Mesodermal cell (in vitro differentiated cells): ENCODE measurements at regions not wholly inside any gene's neighbourhood (a gene's known extent, or its start where the extent isn't known, plus 50 kb on each side); places are given as distances from the start of the nearest gene placed in this dataset.

Source experiments
- H3K27ac ChIP-seq: 2 replicates; pipeline ENCODE4 v1.7.0; 2013; ENCODE audit warnings: mild to moderate bottlenecking, low read depth, low read length, moderate library complexity; ENCODE audit not compliant: severe bottlenecking
- H3K36me3 ChIP-seq: 2 replicates; pipeline ENCODE4 v1.7.1; 2013; ENCODE audit warnings: mild to moderate bottlenecking, low read length, moderate library complexity; ENCODE audit not compliant: control insufficient read depth, insufficient read depth
- H3K4me1 ChIP-seq: one replicate; pipeline ENCODE4 v1.7.1; 2013; ENCODE audit warnings: mild to moderate bottlenecking, low read length; ENCODE audit not compliant: insufficient read depth, control insufficient read depth, poor library complexity, severe bottlenecking
- H3K4me3 ChIP-seq: 2 replicates; pipeline ENCODE4 v1.7.0; 2013; ENCODE audit warnings: low read length, control low read depth, mild to moderate bottlenecking; ENCODE audit not compliant: insufficient read depth, poor library complexity, severe bottlenecking; ENCODE audit errors: extremely low read depth
- H3K9me3 ChIP-seq: 2 replicates; pipeline ENCODE4 v1.7.1; 2013; ENCODE audit warnings: mild to moderate bottlenecking, low read length, moderate library complexity; ENCODE audit not compliant: control insufficient read depth
- WGBS, 2 experiments: methylation state at CpG; one replicate each; pipeline ENCODE4 v1.1.5; 2013; ENCODE audit warnings: missing lambda C conversion rate in 2 of 2; ENCODE audit not compliant: insufficient coverage in 2 of 2; 5-methylcytosine and 5-hydroxymethylcytosine counted together

- 79 to 85% methylated on average over 5 to 6 of the region's 6 CpGs for WGBS, 2 experiments
- peaks cover 37% of the 10 kb centered on the region for H3K4me1 ChIP-seq
- peak overlapping the region; percentile 80 for H3K27ac ChIP-seq
Observed at GRCh38 chr12:27179400-27180214, 64.5 kb upstream of the STK38L start.

GRCh38 chr12:27180906-27181505 lies 63.1 kb upstream of the STK38L start:
- 71% methylated on average over 1 of the region's 3 CpGs; no CpG with 5 or more reads in 1 of the 2 experiments for WGBS, 2 experiments
- peaks cover 43% of the 10 kb centered on the region for H3K4me1 ChIP-seq
- H3K27ac ChIP-seq, result no peak overlapping the region

More at GRCh38 chr12:27179400-27180214, 64.5 kb upstream of the STK38L start:
- H3K4me3 ChIP-seq, result no peak overlapping the region
- no peaks in the 10 kb centered on the region for H3K36me3 ChIP-seq
- no peaks in the 10 kb centered on the region for H3K9me3 ChIP-seq

GRCh38 chr12:27183342-27183741 lies 60.7 kb upstream of the STK38L start:
- no peaks in the 10 kb centered on the region for H3K36me3 ChIP-seq
- no peaks in the 10 kb centered on the region for H3K9me3 ChIP-seq
- H3K27ac ChIP-seq, result no peak overlapping the region
- no peak overlapping the region for H3K4me3 ChIP-seq
- peaks cover 28% of the 10 kb centered on the region for H3K4me1 ChIP-seq
- WGBS, 2 experiments, result 100% methylated on average over 1 of the region's 2 CpGs; no CpG with 5 or more reads in 1 of the 2 experiments

More at GRCh38 chr12:27180906-27181505, 63.1 kb upstream of the STK38L start:
- Histone ChIP-seq H3K4me3 (no peak overlapping the region), H3K9me3 (no peaks in the 10 kb centered on the region), H3K36me3 (no peaks in the 10 kb centered on the region)

GRCh38 chr12:27185234-27186021 lies 58.7 kb upstream of the STK38L start:
- H3K4me3 ChIP-seq, result no peak overlapping the region
- WGBS, 2 experiments, result 90% methylated on average over 2 of the region's 4 CpGs; no CpG with 5 or more reads in 1 of the 2 experiments
- no peaks in the 10 kb centered on the region for H3K9me3 ChIP-seq
- H3K36me3 ChIP-seq, result no peaks in the 10 kb centered on the region
- H3K4me1 ChIP-seq, result peaks cover 11% of the 10 kb centered on the region
- no peak overlapping the region for H3K27ac ChIP-seq

- Histone ChIP-seq H3K9me3 (no peaks in the 10 kb centered on the region), H3K27ac (no peak overlapping the region), H3K4me1 (peaks cover 10% of the 10 kb centered on the region), H3K36me3 (no peaks in the 10 kb centered on the region), H3K4me3 (no peak overlapping the region)
- WGBS, 2 experiments, result 93 to 97% methylated on average over 4 of the region's 6 CpGs
Observed at GRCh38 chr12:27186022-27186839, 57.9 kb upstream of the STK38L start.

- Histone ChIP-seq H3K9me3 (no peaks in the 10 kb centered on the region), H3K4me1 (peaks cover 6% of the 10 kb centered on the region), H3K4me3 (no peak overlapping the region), H3K27ac (no peak overlapping the region), H3K36me3 (no peaks in the 10 kb centered on the region)
- 86 to 100% methylated on average over 1 to 4 of the region's 7 CpGs for WGBS, 2 experiments
Observed at GRCh38 chr12:27187697-27188096, 56.4 kb upstream of the STK38L start.

- H3K9me3 ChIP-seq, result no peaks in the 10 kb centered on the region
- WGBS, 2 experiments, result 80 to 100% methylated on average over 1 of the region's 2 CpGs
- H3K4me3 ChIP-seq, result no peak overlapping the region
- H3K36me3 ChIP-seq, result no peaks in the 10 kb centered on the region
- no peak overlapping the region for H3K27ac ChIP-seq
- peaks cover 24% of the 10 kb centered on the region for H3K4me1 ChIP-seq
Observed at GRCh38 chr12:27190761-27191160, 53.3 kb upstream of the STK38L start.

GRCh38 chr12:27191531-27191930 lies 52.6 kb upstream of the STK38L start:
- Histone ChIP-seq H3K4me3 (no peak overlapping the region), H3K36me3 (no peaks in the 10 kb centered on the region), H3K4me1 (peaks cover 24% of the 10 kb centered on the region), H3K27ac (no peak overlapping the region), H3K9me3 (no peaks in the 10 kb centered on the region)
- 100% methylated on average over 2 of the region's 2 CpGs; no CpG with 5 or more reads in 1 of the 2 experiments for WGBS, 2 experiments

- Histone ChIP-seq H3K27ac (no peak overlapping the region), H3K4me3 (no peak overlapping the region), H3K4me1 (peaks cover 24% of the 10 kb centered on the region), H3K36me3 (no peaks in the 10 kb centered on the region), H3K9me3 (no peaks in the 10 kb centered on the region)
- WGBS, 2 experiments, result 97 to 98% methylated on average over 5 of the region's 5 CpGs
Observed at GRCh38 chr12:27192118-27192802, 51.8 kb upstream of the STK38L start.
